Lung (tissue), 11 donors: ENCODE measurements at regions not wholly inside any gene's neighbourhood (a gene's known extent, or its start where the extent isn't known, plus 50 kb on each side); places are given as distances from the start of the nearest gene placed in this dataset.

Experiments
- ATAC-seq: fragments of 200-7000 bp; cut with Tn5 transposase; one replicate; pipeline ENCODE4 v1.9.1; 2020; ENCODE audit warnings: moderate number of reproducible peaks; ENCODE audit not compliant: insufficient read depth, low FRiP score
- DNase-seq, 3 donors: peaks; one replicate each; pipeline ENCODE4 v3.0.0-alpha.2; 2013 to 2017
- H3K27ac ChIP-seq, 2 donors: one replicate each; pipeline ENCODE4 v1.5.1; 2013; ENCODE audit warnings: mild to moderate bottlenecking in 2 of 2, moderate library complexity in 2 of 2, control low read depth in 1 of 2, inconsistent platforms in 1 of 2, low read depth in 1 of 2, low read length in 1 of 2
- H3K27me3 ChIP-seq, 3 donors: one replicate each; pipeline ENCODE4 v1.5.1; 2013; ENCODE audit warnings: low read length in 2 of 3; ENCODE audit not compliant: control insufficient read depth in 3 of 3, insufficient read depth in 3 of 3
- H3K36me3 ChIP-seq, 4 donors: one replicate each; pipeline ENCODE4 v1.5.1; 2013; ENCODE audit warnings: low read length in 4 of 4, mild to moderate bottlenecking in 1 of 4, moderate library complexity in 1 of 4; ENCODE audit not compliant: control insufficient read depth in 4 of 4, insufficient read depth in 4 of 4
- H3K4me1 ChIP-seq, 5 donors: one replicate each; pipeline ENCODE4 v1.5.1; 2013; ENCODE audit warnings: low read length in 5 of 5, mild to moderate bottlenecking in 2 of 5, moderate library complexity in 1 of 5; ENCODE audit not compliant: control insufficient read depth in 5 of 5, insufficient read depth in 5 of 5
- H3K4me3 ChIP-seq: one replicate; pipeline ENCODE4 v1.5.1; 2013; ENCODE audit warnings: mild to moderate bottlenecking, control low read depth, moderate library complexity
- H3K9ac ChIP-seq, 2 donors: one replicate each; pipeline ENCODE4 v1.5.1; 2013; ENCODE audit warnings: low read length in 2 of 2, control low read depth in 1 of 2; ENCODE audit not compliant: insufficient read depth in 1 of 2
- H3K9me3 ChIP-seq, 4 donors: one replicate each; pipeline ENCODE4 v1.5.1; 2013; ENCODE audit warnings: low read length in 3 of 4, mild to moderate bottlenecking in 1 of 4, moderate library complexity in 1 of 4; ENCODE audit not compliant: control insufficient read depth in 4 of 4, insufficient read depth in 3 of 4
- WGBS, 2 donors: extraction: QIAGEN DNeasy Blood & Tissue Kit; methylation state at CpG; one replicate each; pipeline ENCODE4 v1.1.7; 2013; 5-methylcytosine and 5-hydroxymethylcytosine counted together
- TF ChIP-seq, protein P1 (sequence below): IDR thresholded peaks from 2 replicates; pipeline ENCODE4 v1.5.1; 2012; ENCODE audit warnings: mild to moderate bottlenecking; ENCODE audit errors: control extremely low read depth, extremely low read depth
- donor health status: control.
- donor health status: control.
- donor health status: Bipolar disorder and iron deficiency.
- donor health status: healthy.
- donor health status: DM: yes; HTN: yes; CAD: no.

GRCh38 chr15:25185156-25185710, 230.4 kb downstream of the SNRPN start:
- Histone ChIP-seq H3K27me3 (no peaks in the 10 kb centered on the region), H3K9me3 (peaks cover 0 to 78% (median 0%) of the 10 kb centered on the region in 4 donors), H3K36me3 (no peaks in the 10 kb centered on the region), H3K9ac (no peak overlapping the region), H3K27ac (no peak overlapping the region), H3K4me3 (no peak overlapping the region), H3K4me1 (no peaks in the 10 kb centered on the region)
- no peak for DNase-seq
- no peak for ATAC-seq
- TF ChIP-seq, protein P1, sequence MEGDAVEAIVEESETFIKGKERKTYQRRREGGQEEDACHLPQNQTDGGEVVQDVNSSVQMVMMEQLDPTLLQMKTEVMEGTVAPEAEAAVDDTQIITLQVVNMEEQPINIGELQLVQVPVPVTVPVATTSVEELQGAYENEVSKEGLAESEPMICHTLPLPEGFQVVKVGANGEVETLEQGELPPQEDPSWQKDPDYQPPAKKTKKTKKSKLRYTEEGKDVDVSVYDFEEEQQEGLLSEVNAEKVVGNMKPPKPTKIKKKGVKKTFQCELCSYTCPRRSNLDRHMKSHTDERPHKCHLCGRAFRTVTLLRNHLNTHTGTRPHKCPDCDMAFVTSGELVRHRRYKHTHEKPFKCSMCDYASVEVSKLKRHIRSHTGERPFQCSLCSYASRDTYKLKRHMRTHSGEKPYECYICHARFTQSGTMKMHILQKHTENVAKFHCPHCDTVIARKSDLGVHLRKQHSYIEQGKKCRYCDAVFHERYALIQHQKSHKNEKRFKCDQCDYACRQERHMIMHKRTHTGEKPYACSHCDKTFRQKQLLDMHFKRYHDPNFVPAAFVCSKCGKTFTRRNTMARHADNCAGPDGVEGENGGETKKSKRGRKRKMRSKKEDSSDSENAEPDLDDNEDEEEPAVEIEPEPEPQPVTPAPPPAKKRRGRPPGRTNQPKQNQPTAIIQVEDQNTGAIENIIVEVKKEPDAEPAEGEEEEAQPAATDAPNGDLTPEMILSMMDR, result no peak
- WGBS, 2 donors, result 84 to 85% methylated on average over 15 of the region's 15 CpGs

- no peaks in the 10 kb centered on the region for H3K27me3 ChIP-seq
- H3K36me3 ChIP-seq, result no peaks in the 10 kb centered on the region
- H3K4me3 ChIP-seq, result no peak overlapping the region
- DNase-seq (no peak), ATAC-seq (no peak)
- H3K9ac ChIP-seq, result no peak overlapping the region
- 76 to 82% methylated on average over 6 of the region's 6 CpGs for WGBS, 2 donors
- H3K9me3 ChIP-seq, result peaks cover 0 to 80% (median 0%) of the 10 kb centered on the region in 4 donors
- TF ChIP-seq, protein P1, result no peak
- no peaks in the 10 kb centered on the region for H3K4me1 ChIP-seq
- no peak overlapping the region for H3K27ac ChIP-seq
Measured at GRCh38 chr15:25185791-25186190, 231.0 kb downstream of the SNRPN start.

DNA sequence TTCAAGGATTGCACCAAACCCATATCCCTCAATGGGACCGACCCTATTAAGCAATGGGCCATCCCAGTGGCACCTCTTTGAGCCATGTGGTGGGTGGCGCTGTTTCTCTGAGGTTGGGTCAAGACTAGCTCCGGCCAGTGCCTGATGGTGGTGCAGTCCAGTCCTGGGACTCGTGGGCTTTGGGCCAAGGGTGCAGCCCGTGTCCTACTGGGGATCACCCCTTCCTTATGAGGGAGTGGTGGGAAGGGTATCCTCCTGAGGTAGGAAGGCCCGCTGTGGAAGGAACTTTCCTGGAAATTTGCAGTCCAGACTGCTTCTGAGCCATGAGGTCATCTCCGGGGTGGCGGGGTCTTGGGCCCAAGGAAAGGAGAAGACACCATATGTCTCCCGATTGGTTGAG, 231.6 kb downstream of the SNRPN start:
- Histone ChIP-seq H3K4me3 (no peak overlapping the region), H3K4me1 (no peaks in the 10 kb centered on the region), H3K36me3 (no peaks in the 10 kb centered on the region), H3K9me3 (peaks cover 0 to 79% (median 0%) of the 10 kb centered on the region in 4 donors), H3K27me3 (no peaks in the 10 kb centered on the region), H3K9ac (no peak overlapping the region), H3K27ac (no peak overlapping the region)
- 87 to 89% methylated on average over 9 of the region's 9 CpGs for WGBS, 2 donors
- ATAC-seq (no peak), DNase-seq (no peak)
- TF ChIP-seq, protein P1, result no peak
